Bronchial epithelial cell (primary cell): ENCODE measurements at regions not wholly inside any gene's neighbourhood (a gene's known extent, or its start where the extent isn't known, plus 50 kb on each side); places are given as distances from the start of the nearest gene placed in this dataset.

Experiments
- DNase-seq: peaks from one replicate; pipeline ENCODE4 v3.0.0-alpha.2; 2010; ENCODE audit warnings: low read depth
- FAIRE-seq: peaks from 2 replicates; lab custom pipeline; 2011; peaks lifted over from hg19 to GRCh38; lab: Jason Lieb, UNC
- H3K27me3 ChIP-seq: 2 replicates; pipeline ENCODE4 v1.5.1; 2011; ENCODE audit warnings: low read length; ENCODE audit not compliant: control insufficient read depth, insufficient read depth
- H3K36me3 ChIP-seq: 2 replicates; pipeline ENCODE4 v1.5.1; 2011; ENCODE audit warnings: low read length; ENCODE audit not compliant: control insufficient read depth, insufficient read depth
- H3K4me3 ChIP-seq: 2 replicates; pipeline ENCODE4 v1.5.1; 2011; ENCODE audit warnings: mild to moderate bottlenecking, low read depth, low read length, control low read depth
- CTCF ChIP-seq: IDR thresholded peaks from 2 replicates; pipeline ENCODE4 v1.5.1; 2011; ENCODE audit warnings: mild to moderate bottlenecking, moderate library complexity, low read length, control low read depth, inconsistent platforms; ENCODE audit not compliant: insufficient read depth, severe bottlenecking

- no peak for DNase-seq
- H3K27me3 ChIP-seq, result no peaks in the 10 kb centered on the region
- no peak for TF ChIP-seq CTCF
These were observed 93.2 kb downstream of the PTCSC3 start for GRCh38 chr14:36083317-36083716.

GRCh38 chr14:36078080-36078479 is 98.4 kb downstream of the PTCSC3 start:
- DNase-seq, result no peak
- no peaks in the 10 kb centered on the region for H3K36me3 ChIP-seq
- H3K27me3 ChIP-seq, result no peaks in the 10 kb centered on the region
- no peak overlapping the region for H3K4me3 ChIP-seq
- FAIRE-seq, result no peak
- no peak for TF ChIP-seq CTCF

More at GRCh38 chr14:36083317-36083716, 93.2 kb downstream of the PTCSC3 start:
- no peak overlapping the region for H3K4me3 ChIP-seq
- no peak for FAIRE-seq
- no peaks in the 10 kb centered on the region for H3K36me3 ChIP-seq

GRCh38 chr14:36076197-36076596 is 100.3 kb downstream of the PTCSC3 start:
- Histone ChIP-seq H3K36me3 (no peaks in the 10 kb centered on the region), H3K4me3 (no peak overlapping the region), H3K27me3 (no peaks in the 10 kb centered on the region)
- DNase-seq (no peak), FAIRE-seq (no peak)
- TF ChIP-seq CTCF, result no peak

- no peaks in the 10 kb centered on the region for H3K27me3 ChIP-seq
- TF ChIP-seq CTCF, result no peak
- no peak for FAIRE-seq
- DNase-seq, result no peak
- H3K36me3 ChIP-seq, result no peaks in the 10 kb centered on the region
- H3K4me3 ChIP-seq, result no peak overlapping the region
These were observed 101.3 kb downstream of the PTCSC3 start for GRCh38 chr14:36075203-36075602.

GRCh38 chr14:36070720-36071043 is 105.8 kb downstream of the PTCSC3 start:
- Histone ChIP-seq H3K4me3 (no peak overlapping the region), H3K27me3 (no peaks in the 10 kb centered on the region), H3K36me3 (no peaks in the 10 kb centered on the region)
- TF ChIP-seq CTCF, result no peak
- FAIRE-seq, result no peak
- no peak for DNase-seq

- Histone ChIP-seq H3K4me3 (no peak overlapping the region), H3K27me3 (no peaks in the 10 kb centered on the region), H3K36me3 (no peaks in the 10 kb centered on the region)
- FAIRE-seq (no peak), DNase-seq (peak; percentile 65)
- peak; percentile 85 for TF ChIP-seq CTCF
These were observed 106.3 kb downstream of the PTCSC3 start for GRCh38 chr14:36070031-36070719.
